ENCODE measurements at regions not wholly inside any gene's neighbourhood (a gene's known extent, or its start where the extent isn't known, plus 50 kb on each side); places are given as distances from the start of the nearest gene placed in this dataset.

- TF ChIP-seq, protein P1, sequence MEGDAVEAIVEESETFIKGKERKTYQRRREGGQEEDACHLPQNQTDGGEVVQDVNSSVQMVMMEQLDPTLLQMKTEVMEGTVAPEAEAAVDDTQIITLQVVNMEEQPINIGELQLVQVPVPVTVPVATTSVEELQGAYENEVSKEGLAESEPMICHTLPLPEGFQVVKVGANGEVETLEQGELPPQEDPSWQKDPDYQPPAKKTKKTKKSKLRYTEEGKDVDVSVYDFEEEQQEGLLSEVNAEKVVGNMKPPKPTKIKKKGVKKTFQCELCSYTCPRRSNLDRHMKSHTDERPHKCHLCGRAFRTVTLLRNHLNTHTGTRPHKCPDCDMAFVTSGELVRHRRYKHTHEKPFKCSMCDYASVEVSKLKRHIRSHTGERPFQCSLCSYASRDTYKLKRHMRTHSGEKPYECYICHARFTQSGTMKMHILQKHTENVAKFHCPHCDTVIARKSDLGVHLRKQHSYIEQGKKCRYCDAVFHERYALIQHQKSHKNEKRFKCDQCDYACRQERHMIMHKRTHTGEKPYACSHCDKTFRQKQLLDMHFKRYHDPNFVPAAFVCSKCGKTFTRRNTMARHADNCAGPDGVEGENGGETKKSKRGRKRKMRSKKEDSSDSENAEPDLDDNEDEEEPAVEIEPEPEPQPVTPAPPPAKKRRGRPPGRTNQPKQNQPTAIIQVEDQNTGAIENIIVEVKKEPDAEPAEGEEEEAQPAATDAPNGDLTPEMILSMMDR (IDR thresholded peaks at IDR 0.05) = no peak
- TF ChIP-seq, protein P2, sequence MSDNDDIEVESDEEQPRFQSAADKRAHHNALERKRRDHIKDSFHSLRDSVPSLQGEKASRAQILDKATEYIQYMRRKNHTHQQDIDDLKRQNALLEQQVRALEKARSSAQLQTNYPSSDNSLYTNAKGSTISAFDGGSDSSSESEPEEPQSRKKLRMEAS (IDR thresholded peaks at IDR 0.05) = no peak
Observed at GRCh38 chr2:109068811-109069210, 60.2 kb upstream of the SH3RF3 start.

Data from A549 (cell line).